ENCODE measurements at regions not wholly inside any gene's neighbourhood (a gene's known extent, or its start where the extent isn't known, plus 50 kb on each side); places are given as distances from the start of the nearest gene placed in this dataset.

GRCh38 chr11:70799386-70799785 is 401.1 kb downstream of the CTTN start:
- DNase-seq (ENCODE audit: low spot score), result no peak
- H3K4me3 ChIP-seq (ENCODE audit: low read depth in 1 of 3, low read length in 3 of 3), result no peak overlapping the region
- TF ChIP-seq, protein P1, sequence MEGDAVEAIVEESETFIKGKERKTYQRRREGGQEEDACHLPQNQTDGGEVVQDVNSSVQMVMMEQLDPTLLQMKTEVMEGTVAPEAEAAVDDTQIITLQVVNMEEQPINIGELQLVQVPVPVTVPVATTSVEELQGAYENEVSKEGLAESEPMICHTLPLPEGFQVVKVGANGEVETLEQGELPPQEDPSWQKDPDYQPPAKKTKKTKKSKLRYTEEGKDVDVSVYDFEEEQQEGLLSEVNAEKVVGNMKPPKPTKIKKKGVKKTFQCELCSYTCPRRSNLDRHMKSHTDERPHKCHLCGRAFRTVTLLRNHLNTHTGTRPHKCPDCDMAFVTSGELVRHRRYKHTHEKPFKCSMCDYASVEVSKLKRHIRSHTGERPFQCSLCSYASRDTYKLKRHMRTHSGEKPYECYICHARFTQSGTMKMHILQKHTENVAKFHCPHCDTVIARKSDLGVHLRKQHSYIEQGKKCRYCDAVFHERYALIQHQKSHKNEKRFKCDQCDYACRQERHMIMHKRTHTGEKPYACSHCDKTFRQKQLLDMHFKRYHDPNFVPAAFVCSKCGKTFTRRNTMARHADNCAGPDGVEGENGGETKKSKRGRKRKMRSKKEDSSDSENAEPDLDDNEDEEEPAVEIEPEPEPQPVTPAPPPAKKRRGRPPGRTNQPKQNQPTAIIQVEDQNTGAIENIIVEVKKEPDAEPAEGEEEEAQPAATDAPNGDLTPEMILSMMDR (IDR thresholded peaks at IDR 0.05; ENCODE audit: low read depth, low read length, missing input control), result no peak
- TF ChIP-seq JUND (IDR thresholded peaks at IDR 0.05) (no peak), RXRA (IDR thresholded peaks at IDR 0.05) (no peak), SP1 (IDR thresholded peaks at IDR 0.05) (no peak), HNF4A (conservative IDR thresholded peaks at IDR 0.05) (no peak), HNF4G (IDR thresholded peaks at IDR 0.05) (no peak), NR2F2 (IDR thresholded peaks at IDR 0.05) (no peak), GABPA (IDR thresholded peaks at IDR 0.05 in 1 of 2, conservative IDR thresholded peaks at IDR 0.05 in 1 of 2) (no peak), ATF3 (IDR thresholded peaks at IDR 0.05) (no peak), FOXA2 (IDR thresholded peaks at IDR 0.05) (no peak), FOXA1 (IDR thresholded peaks at IDR 0.05) (no peak)
- WGBS, result 84% methylated on average over 6 of the region's 6 CpGs
- no peak overlapping the region for H3K27ac ChIP-seq (ENCODE audit: low read depth in 1 of 2, low read length in 2 of 2)
- peaks cover 0 to 4% (median 0%) of the 10 kb centered on the region in 4 donors for H3K9me3 ChIP-seq (ENCODE audit: control insufficient read depth in 4 of 4, low read length in 3 of 4)
- no peaks in the 10 kb centered on the region for H3K27me3 ChIP-seq (ENCODE audit: control insufficient read depth in 4 of 4, insufficient read depth in 4 of 4, low read length in 3 of 4)
- no peak overlapping the region for H3K9ac ChIP-seq (ENCODE audit: low read depth in 1 of 2, low read length in 2 of 2)
- H3K4me1 ChIP-seq (ENCODE audit: control insufficient read depth in 4 of 4, insufficient read depth in 4 of 4, low read length in 3 of 4), result no peaks in the 10 kb centered on the region
- H3K36me3 ChIP-seq (ENCODE audit: control insufficient read depth in 4 of 4, insufficient read depth in 3 of 4, low read depth in 1 of 4, low read length in 3 of 4), result peaks cover 0 to 44% (median 12%) of the 10 kb centered on the region in 4 donors

DNA sequence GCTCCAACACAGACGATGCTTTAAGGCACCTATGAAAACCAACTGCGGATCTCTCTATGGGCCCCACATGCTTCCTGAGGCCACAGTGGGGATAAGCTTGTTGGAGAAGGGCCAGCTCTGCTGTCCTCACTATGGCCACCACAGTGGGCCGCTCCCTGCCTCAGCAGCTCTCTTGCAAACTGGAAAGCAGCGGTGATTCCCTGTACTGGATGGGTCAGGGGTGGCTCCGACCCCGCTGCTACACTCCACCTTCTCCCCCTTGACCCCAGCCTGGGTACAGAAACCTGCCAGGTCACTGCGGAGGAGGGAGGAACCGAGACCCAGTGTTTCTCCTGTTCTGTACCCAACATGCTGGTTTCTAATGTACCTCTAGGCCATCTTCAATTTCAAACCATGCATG is 403.9 kb downstream of the CTTN start:
- H3K27me3 ChIP-seq (ENCODE audit: control insufficient read depth in 4 of 4, insufficient read depth in 4 of 4, low read length in 3 of 4), result no peaks in the 10 kb centered on the region
- no peaks in the 10 kb centered on the region for H3K9me3 ChIP-seq (ENCODE audit: control insufficient read depth in 4 of 4, low read length in 3 of 4)
- WGBS, result 95% methylated on average over 8 of the region's 8 CpGs
- DNase-seq (ENCODE audit: low spot score), result no peak
- H3K27ac ChIP-seq (ENCODE audit: low read depth in 1 of 2, low read length in 2 of 2), result no peak overlapping the region
- H3K36me3 ChIP-seq (ENCODE audit: control insufficient read depth in 4 of 4, insufficient read depth in 3 of 4, low read depth in 1 of 4, low read length in 3 of 4), result peaks cover 0 to 46% (median 12%) of the 10 kb centered on the region in 4 donors
- H3K9ac ChIP-seq (ENCODE audit: low read depth in 1 of 2, low read length in 2 of 2), result no peak overlapping the region
- no peak overlapping the region for H3K4me3 ChIP-seq (ENCODE audit: low read depth in 1 of 3, low read length in 3 of 3)
- TF ChIP-seq ZBTB33 (IDR thresholded peaks at IDR 0.05), result no peak
- TF ChIP-seq HNF4G (IDR thresholded peaks at IDR 0.05), result no peak
- TF ChIP-seq GABPA (IDR thresholded peaks at IDR 0.05 in 1 of 2, conservative IDR thresholded peaks at IDR 0.05 in 1 of 2), result no peak
- no peak for TF ChIP-seq EGR1 (IDR thresholded peaks at IDR 0.05; ENCODE audit: low read depth in 2 of 2)
- no peak for TF ChIP-seq HNF4A (conservative IDR thresholded peaks at IDR 0.05)
- TF ChIP-seq, protein P2, sequence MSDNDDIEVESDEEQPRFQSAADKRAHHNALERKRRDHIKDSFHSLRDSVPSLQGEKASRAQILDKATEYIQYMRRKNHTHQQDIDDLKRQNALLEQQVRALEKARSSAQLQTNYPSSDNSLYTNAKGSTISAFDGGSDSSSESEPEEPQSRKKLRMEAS (IDR thresholded peaks at IDR 0.05), result no peak
- no peak for TF ChIP-seq RXRA (IDR thresholded peaks at IDR 0.05)
- TF ChIP-seq SP1 (IDR thresholded peaks at IDR 0.05), result no peak
- TF ChIP-seq NR2F2 (IDR thresholded peaks at IDR 0.05), result no peak
- no peak for TF ChIP-seq ATF3 (IDR thresholded peaks at IDR 0.05)
- TF ChIP-seq FOXA2 (IDR thresholded peaks at IDR 0.05), result no peak
- TF ChIP-seq JUND (IDR thresholded peaks at IDR 0.05), result no peak
- TF ChIP-seq YY1 (IDR thresholded peaks at IDR 0.05), result no peak
- no peak for TF ChIP-seq TAF1 (conservative IDR thresholded peaks at IDR 0.05)
- TF ChIP-seq RAD21 (IDR thresholded peaks at IDR 0.05), result no peak
- TF ChIP-seq, protein P3, sequence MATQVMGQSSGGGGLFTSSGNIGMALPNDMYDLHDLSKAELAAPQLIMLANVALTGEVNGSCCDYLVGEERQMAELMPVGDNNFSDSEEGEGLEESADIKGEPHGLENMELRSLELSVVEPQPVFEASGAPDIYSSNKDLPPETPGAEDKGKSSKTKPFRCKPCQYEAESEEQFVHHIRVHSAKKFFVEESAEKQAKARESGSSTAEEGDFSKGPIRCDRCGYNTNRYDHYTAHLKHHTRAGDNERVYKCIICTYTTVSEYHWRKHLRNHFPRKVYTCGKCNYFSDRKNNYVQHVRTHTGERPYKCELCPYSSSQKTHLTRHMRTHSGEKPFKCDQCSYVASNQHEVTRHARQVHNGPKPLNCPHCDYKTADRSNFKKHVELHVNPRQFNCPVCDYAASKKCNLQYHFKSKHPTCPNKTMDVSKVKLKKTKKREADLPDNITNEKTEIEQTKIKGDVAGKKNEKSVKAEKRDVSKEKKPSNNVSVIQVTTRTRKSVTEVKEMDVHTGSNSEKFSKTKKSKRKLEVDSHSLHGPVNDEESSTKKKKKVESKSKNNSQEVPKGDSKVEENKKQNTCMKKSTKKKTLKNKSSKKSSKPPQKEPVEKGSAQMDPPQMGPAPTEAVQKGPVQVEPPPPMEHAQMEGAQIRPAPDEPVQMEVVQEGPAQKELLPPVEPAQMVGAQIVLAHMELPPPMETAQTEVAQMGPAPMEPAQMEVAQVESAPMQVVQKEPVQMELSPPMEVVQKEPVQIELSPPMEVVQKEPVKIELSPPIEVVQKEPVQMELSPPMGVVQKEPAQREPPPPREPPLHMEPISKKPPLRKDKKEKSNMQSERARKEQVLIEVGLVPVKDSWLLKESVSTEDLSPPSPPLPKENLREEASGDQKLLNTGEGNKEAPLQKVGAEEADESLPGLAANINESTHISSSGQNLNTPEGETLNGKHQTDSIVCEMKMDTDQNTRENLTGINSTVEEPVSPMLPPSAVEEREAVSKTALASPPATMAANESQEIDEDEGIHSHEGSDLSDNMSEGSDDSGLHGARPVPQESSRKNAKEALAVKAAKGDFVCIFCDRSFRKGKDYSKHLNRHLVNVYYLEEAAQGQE (IDR thresholded peaks at IDR 0.05), result no peak
- no peaks in the 10 kb centered on the region for H3K4me1 ChIP-seq (ENCODE audit: control insufficient read depth in 4 of 4, insufficient read depth in 4 of 4, low read length in 3 of 4)

All from liver (tissue), 8 donors.